Thyroid gland (tissue), 4 donors: ENCODE measurements at regions not wholly inside any gene's neighbourhood (a gene's known extent, or its start where the extent isn't known, plus 50 kb on each side); places are given as distances from the start of the nearest gene placed in this dataset.

Experiments
- POLR2A ChIP-seq, 2 donors: fragments of 450-650 bp; IDR thresholded peaks; one replicate each; pipeline ENCODE4 v1.6.1; 2017; ENCODE audit warnings: antibody characterized with exemption in 2 of 2, mild to moderate bottlenecking in 2 of 2, moderate library complexity in 1 of 2
- TF ChIP-seq, protein P1 (sequence below), 6 experiments: fragments of 200-600 bp in 3 of 6; fragments of 450-650 bp in 3 of 6; sonication (generic) in 3 of 6; IDR thresholded peaks; one replicate each; pipeline ENCODE4 v1.5.1; 2016 to 2019; ENCODE audit warnings: antibody characterized with exemption in 6 of 6, mild to moderate bottlenecking in 2 of 6, inconsistent platforms in 1 of 6, moderate library complexity in 1 of 6

DNA sequence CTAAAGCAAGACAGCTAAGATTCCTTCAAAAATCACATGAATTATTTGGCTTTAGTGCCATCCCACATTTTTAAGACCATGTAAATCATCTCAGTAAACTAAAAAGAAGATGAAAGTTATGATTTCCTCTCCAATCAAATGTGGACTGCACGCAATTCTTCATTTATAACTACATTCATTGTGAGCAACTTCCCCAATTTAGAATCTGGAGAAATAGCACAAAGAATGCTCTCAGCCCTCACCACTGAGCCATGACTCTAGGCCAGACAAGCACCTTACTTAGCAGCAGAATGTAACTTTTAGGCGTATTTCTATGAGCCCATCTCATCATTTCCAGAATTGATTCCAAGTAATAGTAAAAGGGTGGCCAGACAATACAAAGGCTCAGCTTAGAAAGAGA is 616.6 kb downstream of the TLE1 start:
- TF ChIP-seq, protein P1, sequence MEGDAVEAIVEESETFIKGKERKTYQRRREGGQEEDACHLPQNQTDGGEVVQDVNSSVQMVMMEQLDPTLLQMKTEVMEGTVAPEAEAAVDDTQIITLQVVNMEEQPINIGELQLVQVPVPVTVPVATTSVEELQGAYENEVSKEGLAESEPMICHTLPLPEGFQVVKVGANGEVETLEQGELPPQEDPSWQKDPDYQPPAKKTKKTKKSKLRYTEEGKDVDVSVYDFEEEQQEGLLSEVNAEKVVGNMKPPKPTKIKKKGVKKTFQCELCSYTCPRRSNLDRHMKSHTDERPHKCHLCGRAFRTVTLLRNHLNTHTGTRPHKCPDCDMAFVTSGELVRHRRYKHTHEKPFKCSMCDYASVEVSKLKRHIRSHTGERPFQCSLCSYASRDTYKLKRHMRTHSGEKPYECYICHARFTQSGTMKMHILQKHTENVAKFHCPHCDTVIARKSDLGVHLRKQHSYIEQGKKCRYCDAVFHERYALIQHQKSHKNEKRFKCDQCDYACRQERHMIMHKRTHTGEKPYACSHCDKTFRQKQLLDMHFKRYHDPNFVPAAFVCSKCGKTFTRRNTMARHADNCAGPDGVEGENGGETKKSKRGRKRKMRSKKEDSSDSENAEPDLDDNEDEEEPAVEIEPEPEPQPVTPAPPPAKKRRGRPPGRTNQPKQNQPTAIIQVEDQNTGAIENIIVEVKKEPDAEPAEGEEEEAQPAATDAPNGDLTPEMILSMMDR (IDR thresholded peaks at IDR 0.05): no peak
- TF ChIP-seq POLR2A (IDR thresholded peaks at IDR 0.05): no peak
